SK-N-SH treated with all-trans-retinoic acid at 6 μM for 48 hours (cell line): ENCODE measurements at regions not wholly inside any gene's neighbourhood (a gene's known extent, or its start where the extent isn't known, plus 50 kb on each side); places are given as distances from the start of the nearest gene placed in this dataset.

Experiments used
- ARNTL ChIP-seq: fragments of 450-650 bp; formaldehyde crosslinking; IDR thresholded peaks from 2 replicates; pipeline ENCODE4 v1.5.0; 2020; ENCODE audit warnings: low read depth, mild to moderate bottlenecking, moderate library complexity, borderline replicate concordance
- ESRRG ChIP-seq: fragments of 250-450 bp; sonication (Bioruptor Pico); IDR thresholded peaks from 2 replicates; pipeline ENCODE4 v1.6.1; 2021; ENCODE audit warnings: mild to moderate bottlenecking

DNA sequence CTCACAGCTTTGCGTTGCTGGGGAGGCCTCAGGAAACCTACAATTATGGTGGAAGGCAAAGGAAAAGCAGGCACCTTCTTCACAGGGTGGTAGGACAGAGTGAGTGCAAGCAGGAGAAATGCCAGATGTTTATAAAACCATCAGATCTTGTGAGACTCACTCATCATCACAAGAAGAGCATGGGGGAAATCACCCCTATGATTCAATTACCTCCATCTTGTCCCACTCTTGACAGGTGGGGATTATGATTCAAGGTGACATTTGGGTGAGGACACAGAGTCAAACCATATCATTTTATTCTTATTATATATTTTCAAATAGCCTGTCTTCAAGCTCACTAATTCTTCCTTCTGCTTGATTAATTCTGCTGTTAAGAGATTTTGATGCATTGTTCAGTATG lies 665.3 kb downstream of the TRHDE start:
- TF ChIP-seq ARNTL (no peak), ESRRG (CRISPR knock-in tag) (no peak)
